ENCODE measurements at regions not wholly inside any gene's neighbourhood (a gene's known extent, or its start where the extent isn't known, plus 50 kb on each side); places are given as distances from the start of the nearest gene placed in this dataset.
"Not testable (repeated sequence)": the region's sequence is repeated elsewhere in the genome, so short reads cannot be mapped to it uniquely, and the experiment has no call there.

DNA sequence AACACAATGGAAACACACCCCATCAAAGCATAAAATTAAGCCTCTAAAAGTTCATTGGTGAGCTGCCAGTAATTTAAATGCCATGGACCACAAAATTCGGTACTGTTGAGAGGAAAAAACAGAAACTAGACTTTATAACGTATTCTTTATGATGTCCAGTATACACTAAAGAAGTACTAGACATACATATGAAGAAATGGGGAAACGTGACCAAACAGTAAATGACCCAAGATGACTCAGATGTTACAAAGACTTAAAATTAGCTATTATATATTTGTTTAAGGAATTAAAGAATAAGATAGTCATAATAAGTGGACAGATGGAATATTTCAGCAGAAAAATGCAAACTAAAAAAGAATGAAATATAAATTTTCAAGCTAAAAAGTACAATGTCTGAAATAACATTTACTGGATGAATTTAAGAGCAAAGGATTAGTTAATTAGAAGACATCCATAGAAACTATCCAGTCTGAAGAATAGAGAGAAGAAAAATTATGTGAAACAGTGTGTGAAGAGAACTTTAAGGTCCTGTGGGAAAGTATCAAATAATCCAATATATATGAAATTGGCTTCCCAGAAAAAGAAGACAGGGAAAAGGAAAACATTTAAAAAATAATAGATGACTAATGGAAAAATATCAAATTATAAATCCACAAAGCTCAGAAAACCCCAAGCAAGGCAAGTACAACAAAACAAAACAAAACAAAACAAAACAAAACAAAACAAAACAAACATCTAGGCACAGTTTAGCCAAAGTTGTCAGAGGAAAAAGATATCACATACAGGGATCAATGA is 69.4 kb downstream of the SAMD9 start:
- in situ Hi-C loops (cut with MboI; ENCODE audit: low pct_unique_long_range_greater_than_20kb, low sequenced_read_pairs) = loop anchor here (25.0 kb wide), 1 partner anchor 436 kb away; no protein-coding TSS in a partner anchor
- DNase-seq = no peak

- no peak for DNase-seq
- in situ Hi-C loops (cut with MboI; ENCODE audit: low pct_unique_long_range_greater_than_20kb, low sequenced_read_pairs) = loop anchor here (25.0 kb wide), 1 partner anchor 435 kb away; no protein-coding TSS in a partner anchor
Measured at GRCh38 chr7:93047514-93048099, 70.2 kb downstream of the SAMD9 start.

DNA sequence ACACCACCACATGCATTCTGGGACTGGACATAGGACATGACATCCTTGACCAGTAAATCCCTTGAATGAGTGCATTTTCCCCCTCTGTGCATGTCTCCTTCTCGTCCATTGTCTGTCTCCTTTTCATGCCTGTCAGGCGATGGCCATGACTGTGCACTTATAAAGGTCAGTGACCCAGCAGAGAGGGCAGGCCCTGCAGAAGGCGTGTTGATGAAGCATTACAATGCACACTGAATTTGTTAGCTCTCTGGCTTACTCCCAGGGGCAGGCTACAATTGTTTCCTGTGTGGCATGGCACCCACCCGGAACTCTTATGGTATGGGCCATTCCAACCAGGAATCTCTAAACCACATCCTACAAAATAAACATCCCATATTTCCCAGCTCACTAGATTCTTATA is 71.1 kb downstream of the SAMD9 start:
- DNase-seq = no peak
- in situ Hi-C loops (cut with MboI; ENCODE audit: low pct_unique_long_range_greater_than_20kb, low sequenced_read_pairs) = loop anchor here (25.0 kb wide), 1 partner anchor 434 kb away; no protein-coding TSS in a partner anchor

DNA sequence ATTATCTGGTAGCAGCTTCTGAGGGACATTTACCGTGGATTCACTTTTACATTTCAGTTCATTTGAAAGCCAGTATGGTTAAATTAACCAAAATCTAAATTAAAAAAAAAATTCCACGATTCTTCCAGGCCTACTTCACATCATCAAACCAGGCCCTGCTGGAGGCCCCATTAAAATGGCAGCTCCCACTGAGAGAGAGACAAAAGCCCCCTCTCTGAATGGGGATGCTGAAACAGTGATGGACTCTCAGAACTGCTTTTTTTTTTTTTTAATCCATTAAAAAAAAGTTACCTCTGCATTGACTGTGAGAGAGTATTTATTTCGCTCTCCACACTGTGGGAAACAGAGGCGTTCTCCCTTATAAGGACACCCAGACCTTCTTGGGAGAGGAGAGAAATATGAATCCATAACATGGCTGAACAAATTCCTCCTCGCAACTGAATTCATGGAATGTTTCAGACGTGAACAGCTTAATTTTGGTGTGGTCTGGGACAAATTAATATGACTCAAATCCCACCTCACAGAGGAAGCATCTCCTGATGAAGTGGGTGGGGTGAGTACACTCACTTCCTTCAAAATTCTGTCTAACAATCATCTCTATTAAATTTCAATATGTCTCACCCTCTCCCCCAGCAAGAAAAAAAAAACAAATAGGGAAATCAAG is 73.5 kb downstream of the SAMD9 start:
- in situ Hi-C loops (cut with MboI; ENCODE audit: low pct_unique_long_range_greater_than_20kb, low sequenced_read_pairs) = loop anchor here (25.0 kb wide), 1 partner anchor 432 kb away; no protein-coding TSS in a partner anchor
- no peak for DNase-seq

GRCh38 chr7:93043385-93043985 is 74.3 kb downstream of the SAMD9 start:
- in situ Hi-C loops (cut with MboI; ENCODE audit: low pct_unique_long_range_greater_than_20kb, low sequenced_read_pairs) = loop anchor here (25.0 kb wide), 1 partner anchor 431 kb away; no protein-coding TSS in a partner anchor
- no peak for DNase-seq

- in situ Hi-C loops (cut with MboI; ENCODE audit: low pct_unique_long_range_greater_than_20kb, low sequenced_read_pairs) = loop anchor here (25.0 kb wide), 1 partner anchor 428 kb away; no protein-coding TSS in a partner anchor
- DNase-seq = no peak
Measured at GRCh38 chr7:93040355-93040754, 77.4 kb downstream of the SAMD9 start.

GRCh38 chr7:93039786-93040185 is 78.0 kb downstream of the SAMD9 start:
- in situ Hi-C loops (cut with MboI; ENCODE audit: low pct_unique_long_range_greater_than_20kb, low sequenced_read_pairs) = loop anchor here (25.0 kb wide), 1 partner anchor 427 kb away; no protein-coding TSS in a partner anchor
- DNase-seq = no peak

DNA sequence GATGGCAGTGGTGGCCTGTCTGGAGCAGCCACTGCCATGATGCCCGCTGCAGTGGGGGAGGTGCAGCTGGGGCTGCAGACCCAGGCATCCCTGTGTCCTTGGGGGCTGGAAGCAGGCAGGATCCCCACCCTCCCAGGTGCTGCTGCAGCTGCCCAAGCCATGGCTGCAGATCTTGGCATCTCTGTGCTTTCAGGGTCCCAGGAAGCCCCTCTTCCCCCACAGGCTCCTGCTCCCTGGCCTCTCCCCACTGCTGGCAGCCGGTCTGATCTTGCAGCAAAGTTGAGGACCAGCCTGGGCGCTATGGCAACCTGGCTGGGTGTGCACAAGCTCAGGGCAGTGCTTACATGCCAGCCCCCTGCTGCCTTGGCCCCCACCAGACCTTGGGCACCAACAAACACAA is 78.5 kb downstream of the SAMD9 start:
- in situ Hi-C loops (cut with MboI; ENCODE audit: low pct_unique_long_range_greater_than_20kb, low sequenced_read_pairs) = loop anchor here (25.0 kb wide), 1 partner anchor 427 kb away; no protein-coding TSS in a partner anchor
- DNase-seq = no peak

- DNase-seq = no peak
- in situ Hi-C loops (cut with MboI; ENCODE audit: low pct_unique_long_range_greater_than_20kb, low sequenced_read_pairs) = loop anchor here (25.0 kb wide), 1 partner anchor 425 kb away; no protein-coding TSS in a partner anchor
Measured at GRCh38 chr7:93036807-93037206, 81.0 kb downstream of the SAMD9 start.

GRCh38 chr7:93036149-93036640 is 81.6 kb downstream of the SAMD9 start:
- in situ Hi-C loops (cut with MboI; ENCODE audit: low pct_unique_long_range_greater_than_20kb, low sequenced_read_pairs) = loop anchor here (25.0 kb wide), 1 partner anchor 424 kb away; no protein-coding TSS in a partner anchor

GRCh38 chr7:93031795-93032194 is 86.0 kb downstream of the SAMD9 start:
- no peak for DNase-seq
- in situ Hi-C loops (cut with MboI; ENCODE audit: low pct_unique_long_range_greater_than_20kb, low sequenced_read_pairs) = loop anchor here (25.0 kb wide), 1 partner anchor 419 kb away; no protein-coding TSS in a partner anchor

More at GRCh38 chr7:93036149-93036640, 81.6 kb downstream of the SAMD9 start:
- DNase-seq = no peak

DNA sequence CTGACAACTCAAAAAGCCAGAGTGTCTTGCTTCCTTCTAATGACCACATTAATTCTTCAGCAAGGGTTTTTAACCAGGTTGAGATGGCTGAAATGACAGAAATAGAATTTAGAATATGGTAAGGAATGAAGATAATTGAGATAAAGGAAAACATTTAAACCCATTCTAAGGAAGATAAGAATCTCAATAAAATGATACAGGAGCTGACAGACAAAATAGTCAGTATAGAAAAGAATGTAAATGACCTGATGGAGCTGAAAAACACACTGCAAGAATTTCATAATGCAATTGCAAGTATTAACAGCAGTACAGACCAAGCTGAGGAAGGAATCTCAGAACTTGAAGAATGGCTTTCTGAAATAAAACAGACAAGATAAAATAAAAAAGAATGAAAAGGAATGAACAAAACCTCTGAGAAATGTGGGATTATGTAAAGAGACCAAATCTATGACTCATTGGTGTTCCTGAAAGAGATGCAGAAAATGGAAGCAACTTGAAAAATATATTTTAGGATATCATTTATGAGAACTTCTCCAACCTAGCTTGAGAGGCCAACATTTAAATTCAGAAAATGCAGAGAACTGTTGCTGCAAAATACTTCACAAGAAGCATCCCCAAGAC is 87.1 kb downstream of the SAMD9 start:
- in situ Hi-C loops (cut with MboI; ENCODE audit: low pct_unique_long_range_greater_than_20kb, low sequenced_read_pairs) = loop anchor here (25.0 kb wide), 1 partner anchor 418 kb away; no protein-coding TSS in a partner anchor
- no peak for DNase-seq

GRCh38 chr7:93029056-93029455 is 88.7 kb downstream of the SAMD9 start:
- no peak for DNase-seq
- in situ Hi-C loops (cut with MboI; ENCODE audit: low pct_unique_long_range_greater_than_20kb, low sequenced_read_pairs) = loop anchor here (25.0 kb wide), 1 partner anchor 417 kb away; no protein-coding TSS in a partner anchor

DNA sequence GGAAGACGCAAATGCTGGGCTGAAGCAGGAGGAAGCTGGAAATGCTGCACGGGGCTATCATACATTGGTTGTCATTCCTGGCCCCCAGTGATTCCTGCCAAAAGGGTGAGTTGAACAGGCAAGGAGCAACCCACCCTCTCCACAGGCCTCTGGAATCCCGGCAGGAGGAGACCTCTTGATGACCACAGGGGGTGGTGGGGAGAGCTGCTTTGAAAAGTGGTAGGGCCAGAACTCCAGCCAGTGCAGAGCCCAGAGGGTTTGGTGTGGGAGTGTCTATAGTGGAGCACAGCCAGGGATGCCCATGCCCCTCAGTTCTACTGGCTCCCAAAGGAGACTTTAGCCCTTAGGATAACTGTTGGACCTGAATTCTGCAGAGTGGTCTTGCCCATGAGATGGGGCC is 89.2 kb downstream of the SAMD9 start:
- in situ Hi-C loops (cut with MboI; ENCODE audit: low pct_unique_long_range_greater_than_20kb, low sequenced_read_pairs) = loop anchor here (25.0 kb wide), 1 partner anchor 416 kb away; no protein-coding TSS in a partner anchor
- no peak for DNase-seq

GRCh38 chr7:93027044-93027443 is 90.7 kb downstream of the SAMD9 start:
- no peak for DNase-seq
- in situ Hi-C loops (cut with MboI; ENCODE audit: low pct_unique_long_range_greater_than_20kb, low sequenced_read_pairs) = loop anchor here (25.0 kb wide), 1 partner anchor 415 kb away; no protein-coding TSS in a partner anchor

GRCh38 chr7:93026425-93026824 is 91.4 kb downstream of the SAMD9 start:
- DNase-seq = no peak
- in situ Hi-C loops (cut with MboI; ENCODE audit: low pct_unique_long_range_greater_than_20kb, low sequenced_read_pairs) = loop anchor here (25.0 kb wide), 1 partner anchor 414 kb away; no protein-coding TSS in a partner anchor

DNA sequence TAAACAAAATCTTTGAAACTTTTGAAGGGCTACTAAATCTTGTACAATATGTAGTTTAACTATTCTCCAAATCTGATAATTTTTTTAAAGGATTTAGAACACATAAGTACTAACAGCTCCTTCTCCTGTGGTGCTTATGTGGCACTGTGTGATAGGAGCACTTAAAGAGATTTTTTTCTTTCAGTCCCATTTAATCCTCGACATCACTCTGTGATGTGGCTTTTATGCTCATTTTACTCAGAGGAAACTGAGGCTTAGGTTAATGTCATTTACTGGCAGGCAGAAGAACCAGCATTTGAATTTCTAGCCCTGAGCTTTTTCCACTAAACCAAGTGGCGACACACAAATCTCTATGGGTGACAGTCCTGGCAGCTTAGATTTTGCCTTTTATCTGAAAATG is 92.4 kb downstream of the SAMD9 start:
- no peak for DNase-seq
- in situ Hi-C loops (cut with MboI; ENCODE audit: low pct_unique_long_range_greater_than_20kb, low sequenced_read_pairs) = loop anchor here (25.0 kb wide), 1 partner anchor 413 kb away; no protein-coding TSS in a partner anchor

DNA sequence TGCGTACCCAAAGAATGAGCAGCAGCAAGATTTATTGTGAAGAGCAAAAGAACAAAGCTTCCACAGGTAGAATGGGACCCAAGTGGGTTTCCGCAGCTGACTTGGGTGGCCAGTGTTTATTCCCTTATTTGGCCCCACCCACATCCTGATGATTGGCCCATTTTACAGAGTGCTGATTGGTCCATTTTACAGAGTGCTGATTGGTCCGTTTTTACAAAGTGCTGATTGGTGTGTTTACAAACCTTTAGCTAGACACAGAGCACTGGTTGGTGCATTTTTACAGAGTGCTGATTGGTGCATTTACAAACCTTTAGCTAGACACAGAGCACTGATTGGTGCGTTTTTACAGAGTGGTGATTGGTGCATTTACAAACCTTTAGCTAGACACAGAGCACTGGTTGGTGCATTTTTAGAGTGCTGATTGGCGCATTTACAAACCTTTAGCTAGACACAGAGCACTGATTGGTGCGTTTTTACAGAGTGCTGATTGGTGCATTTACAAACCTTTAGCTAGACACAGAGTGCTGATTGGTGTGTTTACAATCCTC is 94.8 kb downstream of the SAMD9 start:
- in situ Hi-C loops (cut with MboI; ENCODE audit: low pct_unique_long_range_greater_than_20kb, low sequenced_read_pairs); DNase-seq: not testable (repeated sequence)
